Embryonic facial prominence (tissue), 1 donor: ENCODE measurements at regions not wholly inside any gene's neighbourhood (a gene's known extent, or its start where the extent isn't known, plus 50 kb on each side); places are given as distances from the start of the nearest gene placed in this dataset.

ENCODE experiments used
- DNase-seq: peaks from one replicate; pipeline ENCODE4 v3.0.0-alpha.2; 2016; ENCODE audit errors: extremely low spot score

DNA sequence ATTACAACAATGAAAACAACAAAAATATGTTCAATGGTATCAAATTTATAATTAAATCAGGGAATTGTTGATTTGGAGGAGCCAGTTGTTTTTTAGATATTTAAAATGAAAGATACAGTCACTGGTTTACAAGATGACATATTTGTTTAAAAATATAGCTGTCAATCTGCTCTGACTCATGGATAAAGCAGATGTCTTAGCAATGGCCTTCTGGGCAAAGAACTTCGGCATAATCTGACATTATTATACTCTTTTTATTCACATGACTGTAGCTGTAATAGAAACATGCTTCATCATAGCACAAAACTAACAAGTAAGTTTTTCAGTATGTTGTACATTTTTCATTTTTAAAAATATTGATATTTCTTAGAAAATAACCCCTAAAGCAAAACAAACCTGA, 267.4 kb downstream of the CENPW start:
- no peak for DNase-seq

DNA sequence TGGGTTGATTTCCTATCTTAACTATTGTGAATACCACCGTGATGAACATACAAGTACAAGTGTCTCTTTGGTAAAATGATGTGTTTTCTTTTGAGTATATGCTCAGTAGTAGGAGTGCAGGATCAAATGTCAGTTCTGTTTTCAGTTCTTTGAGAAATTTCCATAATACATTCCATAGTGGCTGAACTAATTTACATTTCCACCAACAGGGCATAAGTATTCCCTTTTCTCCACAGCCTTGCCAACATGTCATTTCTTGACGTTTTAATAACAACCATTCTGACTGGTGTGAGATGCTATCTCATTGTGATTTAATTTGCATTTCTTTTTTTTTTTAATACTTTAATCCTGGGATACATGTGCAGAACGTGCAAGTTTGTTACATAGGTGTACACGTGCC, 268.8 kb downstream of the CENPW start:
- no peak for DNase-seq

DNA sequence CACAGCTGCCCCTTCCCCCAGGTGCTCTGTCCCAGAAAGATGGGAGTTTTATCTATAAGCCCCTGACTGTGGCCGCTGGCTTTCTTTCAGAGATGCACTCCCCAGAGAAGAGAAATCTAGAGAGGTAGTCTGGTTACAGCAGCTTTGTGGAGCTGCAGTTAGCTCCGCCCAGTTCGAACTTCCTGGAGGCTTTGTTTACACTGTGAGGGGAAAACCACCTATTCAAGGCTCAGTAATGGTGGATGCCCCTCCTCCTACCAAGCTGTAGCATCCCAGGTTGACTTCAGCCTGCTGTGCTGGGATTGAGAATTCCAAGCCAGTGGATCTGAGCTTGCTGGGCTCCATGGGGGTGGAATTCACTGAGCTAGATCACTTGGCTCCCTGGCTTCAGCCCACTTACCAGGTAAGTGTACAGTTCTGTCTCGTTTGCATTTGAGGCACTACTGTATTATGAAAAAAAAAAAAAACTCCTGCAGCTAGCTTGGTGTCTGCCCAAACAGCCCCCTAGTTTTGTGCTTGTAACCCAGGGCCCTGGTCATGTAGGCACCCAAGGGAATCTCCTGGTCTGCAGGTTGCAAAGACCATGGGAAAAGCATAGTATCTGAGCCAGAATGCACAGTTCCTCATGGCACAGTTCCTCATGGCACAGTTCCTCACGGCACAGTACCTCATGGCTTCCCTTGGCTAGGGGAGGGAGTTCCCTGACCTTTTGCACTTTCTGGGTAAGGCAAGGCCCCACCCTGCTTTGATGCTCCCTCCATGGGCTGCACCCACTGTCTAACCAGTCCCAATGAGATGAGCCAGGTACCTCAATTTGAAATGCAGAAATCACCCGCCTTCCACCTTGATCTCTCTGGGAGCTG, 275.0 kb downstream of the CENPW start:
- no peak for DNase-seq

DNA sequence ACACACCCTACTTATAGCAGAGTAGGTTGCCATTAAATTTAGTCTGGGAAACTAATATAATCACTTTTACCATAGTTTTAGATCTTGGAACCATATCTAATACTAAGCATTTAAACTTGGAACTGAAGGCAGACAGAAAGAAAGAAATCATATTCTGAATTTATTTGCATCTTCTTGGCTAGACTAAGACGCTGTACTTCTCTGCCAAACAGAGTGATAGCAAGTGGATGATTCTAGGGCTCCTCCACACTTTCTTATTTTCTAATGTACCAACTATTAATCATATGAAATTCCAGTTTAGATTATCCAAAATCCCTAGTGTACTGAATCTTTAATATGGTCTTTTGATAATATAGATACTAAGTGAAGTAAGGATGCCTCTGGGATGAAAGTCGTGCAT, 277.0 kb downstream of the CENPW start:
- DNase-seq = no peak

DNA sequence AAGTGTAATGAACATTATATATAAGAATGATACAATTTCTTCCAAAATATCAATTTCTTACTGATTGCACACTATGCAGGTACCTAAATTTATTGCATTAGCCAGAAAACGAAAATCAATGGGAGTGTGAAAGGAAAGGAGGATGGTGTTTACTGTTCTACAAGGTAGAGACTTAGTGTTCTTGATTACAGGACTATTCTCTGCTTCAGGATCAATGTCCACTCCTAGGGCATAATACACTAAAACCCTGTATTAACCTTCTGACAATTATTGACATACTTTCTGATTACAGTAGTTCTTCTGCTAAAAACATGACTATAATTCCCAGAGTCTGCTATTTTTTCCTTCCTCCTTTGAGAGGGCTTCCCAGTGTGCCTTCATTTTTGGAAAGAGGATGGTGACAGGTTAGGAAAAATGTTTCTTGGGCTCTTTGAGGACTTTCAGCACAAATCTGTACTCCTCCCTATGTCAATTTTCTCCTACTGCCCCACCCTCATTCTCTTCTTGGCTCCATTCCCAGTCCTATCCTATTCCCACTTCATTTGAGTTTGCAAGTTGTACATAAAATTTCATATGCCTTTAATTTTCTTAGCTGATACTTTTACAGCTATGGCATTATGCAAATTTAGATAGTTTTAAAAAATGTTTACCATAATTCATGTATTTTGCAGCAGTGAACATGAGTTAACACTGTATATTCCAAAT, 278.9 kb downstream of the CENPW start:
- DNase-seq = no peak

DNA sequence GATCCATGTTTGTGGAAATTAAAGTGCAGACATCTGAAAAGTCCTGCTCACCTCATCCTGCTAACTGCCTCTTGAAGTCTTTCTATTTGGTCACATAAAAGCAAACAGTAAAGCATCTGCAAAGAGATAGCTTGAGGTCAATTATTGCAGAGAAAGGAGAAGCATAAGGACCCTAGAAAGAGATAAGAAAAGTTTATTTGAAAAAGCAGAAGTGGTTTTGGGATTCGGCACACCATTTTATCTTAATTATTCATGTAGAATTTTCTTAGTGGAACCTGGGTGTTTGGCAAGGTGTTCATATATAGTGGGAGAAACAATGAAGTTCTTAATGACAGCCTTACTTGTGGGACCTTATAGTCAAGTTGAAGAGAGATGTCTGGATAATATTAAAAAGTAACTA, 280.8 kb downstream of the CENPW start:
- DNase-seq = no peak

DNA sequence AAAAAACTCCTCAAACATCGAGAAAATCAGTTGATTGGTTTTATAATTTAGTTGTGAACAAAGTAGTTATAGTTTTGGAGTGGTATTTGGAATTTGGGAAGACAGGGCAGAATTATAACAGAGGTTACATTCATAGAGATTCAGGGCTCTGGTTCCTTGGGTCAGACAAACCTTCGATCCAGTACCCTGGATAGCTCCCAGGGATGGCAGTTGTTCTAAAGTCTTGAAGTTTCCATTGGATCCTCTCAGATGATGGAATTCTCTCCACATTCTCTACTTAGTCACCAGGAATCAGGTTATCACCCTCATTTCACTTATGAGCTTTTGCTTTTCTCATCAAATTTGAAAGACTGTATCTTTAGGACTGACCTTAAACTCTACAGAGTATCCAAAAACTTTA, 285.1 kb downstream of the CENPW start:
- DNase-seq = no peak

DNA sequence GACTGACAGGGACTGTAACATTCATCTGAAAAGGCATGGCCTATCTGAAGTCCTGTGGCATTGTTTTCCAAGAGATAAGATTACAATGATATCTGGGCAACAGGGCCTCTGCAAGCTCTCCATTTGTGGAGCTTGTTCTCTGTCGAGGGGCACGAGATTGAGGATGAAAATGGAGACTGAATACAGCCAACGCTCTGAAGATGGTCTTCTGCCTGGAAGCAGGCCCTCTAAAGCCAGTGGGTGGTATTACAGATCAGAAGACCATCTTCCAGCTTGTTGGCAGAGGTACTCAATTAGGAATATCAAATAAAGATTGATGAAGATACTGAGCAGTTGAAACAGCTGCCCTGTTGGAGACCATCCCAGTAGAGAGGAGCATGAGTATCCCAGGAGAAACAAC, 288.2 kb downstream of the CENPW start:
- DNase-seq = no peak

DNA sequence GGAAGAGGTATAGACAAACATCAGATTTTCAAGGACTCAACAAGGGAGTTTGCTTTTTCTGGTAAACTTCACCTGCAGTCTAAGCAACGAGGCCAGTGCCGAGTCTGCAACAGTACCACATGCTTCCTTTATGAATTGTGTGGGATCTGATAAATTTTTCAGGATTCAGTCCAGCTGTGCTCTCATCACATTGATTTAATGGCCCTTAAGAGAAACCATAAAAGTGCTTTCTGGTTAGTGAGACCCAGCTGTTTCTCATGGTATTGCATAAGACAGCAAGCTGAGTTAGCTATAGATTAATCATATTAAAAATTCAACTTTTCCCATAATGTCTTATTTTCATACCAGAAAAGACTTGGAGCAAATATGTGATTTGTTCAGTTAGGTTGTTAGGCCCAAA, 291.4 kb downstream of the CENPW start:
- no peak for DNase-seq

DNA sequence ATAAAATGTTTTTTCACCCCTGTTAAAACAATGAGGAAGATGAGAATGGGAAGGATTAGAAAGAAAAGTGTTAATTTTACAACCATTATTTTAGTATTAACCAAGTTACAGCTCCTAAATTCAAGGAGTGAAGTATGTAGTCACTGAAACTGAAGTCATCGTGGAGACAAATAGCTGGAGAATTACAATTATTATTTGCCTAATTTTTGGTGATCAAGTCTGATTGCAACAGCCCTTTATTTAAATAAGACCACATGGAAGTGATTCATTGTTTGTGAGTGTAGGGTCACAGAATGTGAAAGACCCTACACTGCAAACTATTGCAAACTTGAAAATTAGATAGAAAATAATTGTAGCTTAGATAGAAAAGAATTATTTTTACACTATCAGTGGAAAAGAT, 292.4 kb downstream of the CENPW start:
- DNase-seq = no peak

DNA sequence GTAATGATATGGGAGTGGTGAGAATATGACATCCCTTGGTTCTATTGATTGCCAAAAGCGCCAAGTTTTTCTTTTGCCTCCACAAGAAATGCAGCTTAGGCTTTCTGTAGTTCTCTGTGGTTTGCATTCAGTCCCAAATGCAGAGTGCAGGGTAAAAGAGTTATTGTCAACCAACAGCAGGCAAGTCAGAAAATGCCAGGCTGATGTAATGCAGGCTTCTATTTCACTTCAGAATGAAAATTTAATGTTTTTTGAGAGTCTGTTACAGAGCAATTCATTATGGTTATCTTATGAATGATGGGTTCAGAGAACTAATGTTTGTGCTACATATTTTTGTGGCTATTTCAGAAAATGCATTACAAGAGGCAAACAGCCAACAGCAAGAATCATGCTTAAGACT, 293.5 kb downstream of the CENPW start:
- no peak for DNase-seq

DNA sequence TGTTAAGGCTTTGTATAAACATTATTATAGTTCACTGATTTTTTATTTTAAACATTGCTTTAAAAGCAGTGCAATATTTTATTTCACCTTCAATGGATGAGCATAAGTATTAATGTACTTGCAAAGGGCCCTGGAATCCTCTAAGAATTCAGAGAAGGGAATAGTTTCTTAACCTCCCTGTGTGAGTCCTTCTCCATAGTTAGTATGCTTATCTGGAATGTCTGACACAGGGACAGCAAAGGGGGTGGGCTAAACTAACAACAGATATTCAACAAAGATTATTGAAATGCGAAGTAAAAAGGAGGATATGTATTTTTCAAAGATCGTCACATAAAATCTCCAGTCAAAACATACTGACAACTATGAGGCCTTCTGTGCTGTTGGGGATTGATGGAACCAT, 300.4 kb downstream of the CENPW start:
- DNase-seq = no peak

DNA sequence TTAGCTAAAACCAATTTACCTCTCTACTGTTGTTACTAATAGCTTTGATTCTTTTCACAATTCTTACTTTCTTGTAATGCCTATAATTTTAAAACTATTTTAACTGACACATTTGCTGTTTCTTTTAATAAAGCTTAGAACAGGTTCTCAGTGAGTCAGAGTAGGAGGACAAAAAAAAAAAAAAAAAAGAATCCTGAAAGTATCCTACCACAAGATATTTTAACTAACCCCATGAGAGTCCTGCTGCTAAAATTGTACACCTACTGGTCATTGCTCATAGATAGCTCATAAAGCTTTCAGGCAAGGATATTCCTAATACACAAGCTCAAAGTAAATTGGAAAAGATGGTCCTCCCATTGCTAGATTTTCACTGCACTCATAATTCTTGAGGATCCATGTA, 301.0 kb downstream of the CENPW start:
- DNase-seq = no peak

DNA sequence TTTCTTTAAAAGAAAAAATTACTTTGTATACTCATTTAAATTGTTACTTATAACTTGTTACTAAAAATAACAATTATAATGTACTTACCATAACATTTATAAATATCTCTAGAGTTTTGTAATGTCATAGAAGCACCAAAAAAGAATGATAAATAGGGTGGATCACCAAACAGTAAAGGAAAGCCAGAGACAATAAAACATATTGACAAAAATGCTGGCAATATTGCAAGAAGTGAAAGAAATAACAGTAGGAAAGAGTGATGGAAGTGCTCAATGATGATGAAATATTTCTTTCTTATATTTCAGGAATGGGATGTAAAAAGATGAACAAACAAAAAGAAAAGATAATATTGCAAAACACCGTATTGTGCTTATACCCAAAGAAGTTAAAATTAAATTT, 301.7 kb downstream of the CENPW start:
- no peak for DNase-seq

DNA sequence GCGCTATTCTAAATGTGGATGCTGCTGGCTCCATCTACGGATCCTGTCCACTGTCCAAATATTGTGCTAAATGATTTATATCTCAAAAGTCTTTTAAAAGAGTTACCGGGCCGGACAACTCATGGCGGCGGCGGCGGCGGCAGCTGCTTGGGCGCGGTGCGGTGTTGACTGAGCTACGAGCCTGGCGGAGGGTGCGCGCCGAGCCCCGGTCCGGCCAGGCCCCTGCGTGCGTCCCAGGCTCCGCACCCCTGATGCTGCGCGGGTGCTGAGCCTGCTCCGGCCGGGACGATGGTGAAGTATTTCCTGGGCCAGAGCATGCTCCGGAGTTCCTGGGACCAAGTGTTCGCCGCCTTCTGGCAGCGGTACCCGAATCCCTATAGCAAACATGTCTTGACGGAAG, 303.4 kb downstream of the CENPW start:
- no peak for DNase-seq

DNA sequence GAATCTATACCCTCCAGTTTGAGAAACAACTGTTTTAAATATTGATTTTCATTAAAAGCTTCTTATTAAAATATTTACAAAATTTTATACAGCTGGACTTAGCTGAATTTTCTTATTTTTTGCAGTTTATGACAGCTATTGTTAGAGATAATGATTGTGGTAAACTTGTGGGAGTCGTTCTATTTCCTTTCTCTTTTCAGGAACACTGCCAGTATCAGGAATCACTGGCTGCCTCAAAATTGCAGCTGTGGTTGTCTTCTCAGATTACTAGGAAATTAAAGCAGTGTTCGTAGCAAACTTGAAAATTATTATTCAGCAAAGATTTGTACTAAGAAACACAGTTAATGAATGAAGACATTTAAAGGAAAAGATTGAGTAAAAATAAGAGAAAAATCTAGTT, 311.0 kb downstream of the CENPW start:
- no peak for DNase-seq

DNA sequence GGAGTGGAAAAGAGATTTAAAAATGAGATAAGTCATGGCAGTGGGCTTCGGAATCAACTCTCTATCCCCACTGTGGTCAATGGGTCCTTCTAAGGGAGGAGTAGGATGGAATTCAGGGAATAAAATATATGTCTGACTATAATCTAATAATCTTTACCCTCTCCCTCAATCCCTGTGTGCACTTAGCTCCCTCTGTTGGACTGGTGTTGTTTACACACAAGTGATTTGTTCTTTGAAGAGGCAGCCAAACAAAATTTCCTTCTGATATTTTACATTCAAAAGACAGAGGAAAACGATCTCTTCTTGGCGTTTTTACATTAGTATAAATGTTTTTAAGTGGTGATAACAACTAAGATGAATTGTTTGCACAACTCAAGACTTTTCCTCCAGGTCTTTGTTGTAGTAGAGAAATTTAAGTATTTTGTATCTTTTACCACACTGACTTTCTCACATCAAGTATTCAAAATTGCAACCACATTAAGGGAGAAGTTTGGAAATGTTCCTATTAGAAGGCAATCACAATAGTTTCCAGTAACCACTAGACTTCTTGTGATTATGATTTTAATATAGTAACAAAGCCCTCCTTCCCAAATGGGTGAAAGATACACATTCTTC, 317.8 kb downstream of the CENPW start:
- DNase-seq = no peak

DNA sequence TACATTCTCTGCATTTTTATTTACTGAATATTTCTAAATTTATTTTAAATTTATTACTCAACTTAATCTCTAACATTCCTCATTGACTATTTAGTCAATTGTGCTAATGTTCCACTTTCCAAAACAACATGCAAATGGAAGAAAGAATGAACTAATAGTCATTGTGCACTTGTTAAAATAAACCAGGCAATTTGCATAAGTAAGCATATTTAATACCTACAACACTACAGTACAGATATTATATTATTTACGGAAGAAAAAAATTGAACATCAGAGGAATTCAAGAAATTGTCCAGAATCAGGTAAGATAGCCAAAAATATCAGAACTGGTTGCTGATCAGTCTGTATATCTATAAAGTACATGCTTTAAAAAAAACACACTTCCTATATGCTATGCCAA, 320.5 kb downstream of the CENPW start:
- DNase-seq = no peak

DNA sequence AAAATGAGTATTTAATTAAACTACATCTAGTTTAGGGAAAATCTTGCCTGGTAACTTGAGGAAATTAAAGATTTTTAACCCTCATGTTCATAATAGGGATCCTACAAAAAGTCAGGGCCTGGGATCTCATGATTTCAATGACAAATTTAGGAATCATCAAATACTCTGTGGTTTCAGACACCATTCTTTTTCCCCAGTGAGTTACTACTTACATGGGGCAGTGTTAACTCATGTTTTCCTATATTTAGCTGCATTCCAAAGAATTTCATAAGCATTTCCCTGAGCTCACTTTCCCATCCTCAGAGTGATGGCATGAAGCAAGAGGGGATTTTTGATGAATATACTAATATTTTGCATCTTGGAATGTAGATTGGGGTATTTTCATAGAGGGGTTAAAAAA, 321.7 kb downstream of the CENPW start:
- no peak for DNase-seq

DNA sequence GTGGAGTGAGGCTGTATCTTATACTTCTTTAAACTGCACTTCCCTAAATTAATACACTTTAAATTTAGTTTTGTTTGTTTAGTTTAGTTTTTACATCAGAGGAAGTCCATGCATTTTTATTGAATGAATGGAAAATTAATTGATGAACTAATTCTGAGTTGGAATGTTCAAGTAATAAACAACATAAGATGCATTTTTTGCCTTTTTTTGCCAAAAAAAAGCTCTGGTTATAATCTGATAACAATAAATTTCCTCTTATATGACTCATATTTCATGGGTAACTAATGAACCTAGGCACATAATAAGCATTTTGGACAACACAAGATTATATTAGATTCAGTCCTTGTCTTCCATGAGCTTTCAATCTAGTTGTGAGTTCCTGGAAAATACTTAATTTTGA, 323.1 kb downstream of the CENPW start:
- DNase-seq = no peak

DNA sequence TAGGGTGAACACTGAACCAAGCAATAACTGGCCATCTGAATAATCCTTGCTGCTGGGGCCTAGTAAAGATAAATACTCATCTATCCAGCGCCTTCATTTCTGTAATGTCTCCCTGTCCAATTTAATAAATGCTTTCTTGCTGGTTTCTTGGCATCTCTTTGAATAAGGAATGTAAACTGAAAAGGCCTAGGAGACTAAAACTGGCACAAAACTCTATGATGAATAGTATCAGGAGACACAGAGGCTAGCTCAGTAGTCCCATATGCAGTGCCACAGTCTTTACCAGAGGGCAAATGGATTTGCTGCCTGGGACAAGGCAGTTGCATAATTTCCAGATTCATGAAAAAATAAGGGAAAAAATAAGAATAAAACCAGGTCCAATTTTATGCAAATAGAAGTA, 324.4 kb downstream of the CENPW start:
- DNase-seq = no peak

DNA sequence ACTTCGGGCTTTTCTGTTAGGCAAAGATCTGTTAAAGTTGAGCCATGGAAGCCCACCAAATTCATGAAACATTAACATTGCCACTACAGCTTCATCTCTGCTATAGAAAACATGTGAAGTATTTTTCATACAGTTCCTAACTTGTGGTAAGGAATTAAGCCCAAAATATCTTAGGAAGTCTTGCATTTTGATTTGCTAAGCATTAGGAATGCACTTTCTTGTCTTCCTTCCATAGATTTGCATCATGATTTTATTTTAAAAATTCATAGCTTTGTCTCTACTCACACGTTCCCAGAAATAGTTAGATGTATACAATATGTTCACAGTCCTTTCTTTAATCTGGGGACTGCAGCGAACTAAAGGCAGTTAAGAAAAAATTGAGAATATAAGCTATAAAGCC, 325.6 kb downstream of the CENPW start:
- no peak for DNase-seq

DNA sequence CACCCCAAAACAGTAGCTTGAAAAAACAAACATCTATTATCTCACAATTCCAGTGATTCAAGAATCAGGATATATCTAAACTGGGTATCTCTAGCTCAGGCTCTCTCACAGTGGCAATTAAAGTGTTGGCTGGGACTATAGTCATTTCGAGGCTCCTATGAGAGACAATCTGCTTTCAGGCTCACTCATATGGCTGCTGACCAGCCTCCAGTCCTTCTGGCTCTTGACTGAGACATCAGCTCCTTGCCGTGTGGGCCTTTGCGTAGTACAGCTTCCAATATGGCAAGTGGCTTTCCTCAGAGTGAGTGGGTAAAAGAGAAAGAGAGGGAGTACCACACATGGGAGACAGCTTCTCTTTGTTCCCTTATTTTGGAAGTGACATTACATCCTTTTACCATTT, 327.2 kb downstream of the CENPW start:
- no peak for DNase-seq
